Mucosa of gallbladder (tissue), 1 donor: ENCODE measurements at regions not wholly inside any gene's neighbourhood (a gene's known extent, or its start where the extent isn't known, plus 50 kb on each side); places are given as distances from the start of the nearest gene placed in this dataset.
"Not testable (repeated sequence)": the region's sequence is repeated elsewhere in the genome, so short reads cannot be mapped to it uniquely, and the experiment has no call there.

ENCODE experiments used
- DNase-seq: peaks from one replicate; pipeline ENCODE4 v3.0.0-alpha.2; 2020; ENCODE audit warnings: low spot score
- donor health status: DM: no; HTN: no; CAD: no.

DNA sequence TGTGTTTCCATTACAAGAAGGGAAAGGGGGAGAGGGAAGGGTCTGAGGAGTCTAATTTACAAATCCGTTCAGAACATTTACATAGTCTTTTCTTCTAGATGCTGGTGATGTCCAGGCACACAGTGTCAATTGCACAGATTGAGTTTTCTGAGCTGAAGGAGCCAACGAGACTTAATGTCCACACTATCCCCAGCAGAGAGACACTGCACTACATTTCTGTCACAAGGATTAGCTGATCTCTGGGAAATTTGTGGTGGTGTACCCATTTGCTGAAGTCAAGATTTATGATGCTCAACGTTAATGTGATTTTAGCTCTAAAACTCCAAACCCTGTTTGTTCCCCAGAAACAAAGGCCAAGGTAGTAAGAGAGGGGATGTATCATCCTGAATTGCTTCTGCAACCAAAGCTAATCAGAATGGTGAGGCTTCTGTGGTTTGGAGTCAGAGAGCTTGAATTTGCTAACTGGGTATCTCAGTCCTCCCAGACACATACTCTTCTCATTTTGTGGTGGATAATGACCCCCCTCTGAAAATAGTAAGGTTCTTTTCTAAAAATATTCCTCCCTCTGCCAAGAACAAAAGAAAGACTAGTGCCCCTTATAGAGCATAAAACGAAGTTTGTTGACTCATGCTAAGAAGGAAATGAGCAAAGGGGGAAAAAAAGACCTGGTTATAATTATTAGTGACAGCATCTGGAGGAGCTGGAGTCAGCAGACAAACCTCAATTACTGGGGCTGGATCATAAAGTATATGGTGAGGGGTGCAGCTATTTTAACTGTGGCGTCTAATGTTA lies 416.9 kb downstream of the PSAT1 start:
- no peak for DNase-seq

DNA sequence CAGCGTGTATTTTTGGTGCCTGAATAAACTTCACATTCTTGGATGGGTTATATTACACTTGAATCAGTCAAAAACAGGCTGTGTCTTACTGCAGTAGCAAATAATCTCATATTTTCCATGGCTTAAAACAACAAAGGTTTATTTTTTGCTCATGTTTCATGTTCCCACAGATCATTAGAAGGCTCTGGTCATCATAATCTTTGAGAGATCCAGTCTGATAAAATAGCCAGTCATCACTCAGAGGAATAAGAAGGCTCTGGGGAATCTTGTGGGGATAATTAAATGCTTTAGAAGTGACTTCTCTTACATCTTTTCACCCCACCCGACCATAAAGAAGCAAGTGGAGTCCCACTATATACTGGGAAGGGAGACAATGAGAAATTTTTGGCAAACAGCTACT lies 417.7 kb downstream of the PSAT1 start:
- no peak for DNase-seq

DNA sequence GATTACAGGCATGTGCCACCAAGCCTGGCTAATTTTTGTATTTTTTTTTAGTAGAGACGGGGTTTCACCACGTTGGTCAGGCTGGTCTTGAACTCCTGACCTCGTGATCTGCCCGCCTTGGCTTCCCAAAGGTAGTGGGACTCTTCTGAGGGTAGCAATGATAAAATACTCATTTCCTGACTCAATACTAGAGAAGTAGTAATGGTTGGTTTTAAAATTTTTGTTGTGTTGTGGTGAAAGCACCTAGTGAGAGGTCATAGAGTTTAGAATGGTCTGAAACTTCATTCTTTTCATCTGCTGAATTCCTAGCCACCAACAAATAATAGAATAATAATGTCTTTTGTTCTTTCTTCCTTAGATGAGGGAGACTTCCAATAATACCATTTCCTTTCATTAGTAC lies 422.1 kb downstream of the PSAT1 start:
- not testable (repeated sequence) for DNase-seq

GRCh38 chr9:78724896-78725295 lies 428.0 kb downstream of the PSAT1 start:
- no peak for DNase-seq

GRCh38 chr9:78725503-78725902 lies 428.6 kb downstream of the PSAT1 start:
- DNase-seq: no peak

DNA sequence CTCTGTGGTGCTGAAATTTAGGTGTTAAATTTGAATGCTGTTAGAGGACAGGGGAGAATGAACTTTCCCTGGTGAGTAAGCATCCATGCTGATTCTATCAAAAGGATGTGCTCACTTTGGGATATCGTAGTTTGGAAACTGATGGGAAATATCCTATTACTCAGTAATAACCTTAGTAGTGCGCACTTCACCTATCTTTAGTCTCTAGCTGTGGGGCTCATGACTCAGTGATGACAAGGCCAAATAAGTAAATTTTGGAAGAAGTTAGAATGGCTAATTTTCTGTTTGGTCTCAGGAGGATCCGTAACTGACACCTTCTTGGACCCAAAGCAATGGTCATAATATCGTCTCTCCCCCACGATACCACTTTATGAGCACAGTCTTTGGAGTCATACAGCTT lies 448.4 kb downstream of the PSAT1 start:
- DNase-seq: no peak

DNA sequence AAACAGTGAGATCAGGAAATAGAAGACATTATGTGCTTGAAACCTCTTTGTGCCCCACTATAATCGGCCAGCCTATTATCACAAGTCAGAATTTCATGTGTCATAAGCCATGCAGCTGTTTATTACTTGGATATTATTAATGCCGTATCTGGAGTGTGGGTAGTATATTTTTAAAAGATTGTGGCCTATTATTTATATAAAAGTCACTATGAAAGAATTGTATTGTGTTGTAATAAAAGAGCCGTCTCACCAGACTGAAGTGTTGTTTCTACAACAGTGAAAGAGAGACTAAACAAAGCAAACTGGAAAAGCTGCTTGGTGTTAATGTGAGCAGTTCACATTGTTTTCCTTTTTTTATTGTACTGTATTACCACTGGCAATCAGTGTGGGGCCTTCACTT lies 449.1 kb downstream of the PSAT1 start:
- no peak for DNase-seq

- no peak for DNase-seq
Observed at GRCh38 chr9:78753039-78753438, 456.1 kb downstream of the PSAT1 start.

DNA sequence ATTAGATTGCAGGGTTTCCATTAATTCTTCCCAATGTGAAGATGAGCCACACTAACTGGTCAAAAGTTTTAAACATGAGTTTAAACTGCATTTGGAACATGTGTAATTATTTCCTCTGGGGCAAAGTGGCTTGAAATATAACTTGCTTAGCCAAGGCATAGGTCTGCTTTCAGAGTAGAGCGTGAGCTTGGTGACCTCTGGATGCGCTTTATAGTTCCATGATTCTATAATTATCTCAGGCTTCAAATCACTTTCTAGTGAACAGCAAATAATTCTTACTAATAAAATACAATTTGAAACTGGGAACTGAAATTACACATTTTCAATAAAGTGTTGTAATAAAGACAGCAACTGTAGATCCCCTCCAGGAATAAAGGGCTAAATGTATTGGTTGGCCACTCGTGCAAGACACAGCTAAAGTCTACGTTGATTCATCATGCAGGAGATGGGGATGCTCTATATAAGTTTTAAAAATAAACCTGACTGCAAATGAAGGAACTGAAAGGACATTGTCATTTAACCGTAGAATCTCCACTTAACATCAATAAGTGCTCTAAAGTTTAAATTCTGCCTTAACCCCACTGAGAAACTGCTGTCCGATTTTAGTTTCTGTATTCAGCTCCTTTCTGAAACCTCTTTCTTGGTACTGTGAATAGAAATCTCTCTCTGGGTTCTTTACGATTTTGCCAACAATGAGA lies 460.0 kb downstream of the PSAT1 start:
- DNase-seq: no peak

DNA sequence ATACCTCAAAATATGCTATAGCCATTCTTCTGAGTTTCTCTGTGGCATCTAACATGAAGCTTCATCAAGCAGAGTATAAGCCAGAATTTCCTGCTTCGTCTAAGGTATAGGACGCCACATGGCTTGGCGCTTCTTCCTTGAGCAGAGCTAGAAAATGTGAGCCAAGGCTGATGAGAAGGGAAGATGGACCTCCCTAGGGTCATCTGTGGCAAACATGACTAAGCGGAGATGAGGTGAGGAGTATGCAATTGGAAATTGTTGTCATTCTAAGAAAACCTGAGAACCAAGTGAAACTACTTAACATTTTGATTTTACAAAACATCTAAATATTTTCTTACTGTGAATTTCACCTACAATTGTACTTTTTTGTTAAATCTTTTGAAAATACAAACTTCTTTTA lies 466.5 kb downstream of the PSAT1 start:
- no peak for DNase-seq

DNA sequence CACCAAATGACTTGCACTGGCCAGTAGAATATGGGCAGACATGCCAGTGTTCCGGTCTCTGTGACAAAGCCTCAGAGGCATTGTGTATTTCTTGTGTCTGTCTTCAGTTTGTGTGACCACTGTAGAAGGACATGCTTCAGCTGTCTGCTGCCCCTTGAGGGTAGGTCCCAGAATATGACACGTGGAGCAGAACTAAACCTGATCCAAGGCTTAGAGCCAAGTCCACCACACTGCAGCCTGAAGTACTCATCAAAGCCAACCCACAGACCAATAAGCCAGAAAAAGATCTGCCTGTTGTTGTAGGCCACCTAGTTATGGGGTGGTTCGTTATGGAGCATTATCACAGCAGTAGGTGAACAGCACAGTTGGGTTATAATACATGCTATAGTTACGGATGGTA lies 468.9 kb downstream of the PSAT1 start:
- no peak for DNase-seq

GRCh38 chr9:78767490-78767889 lies 470.6 kb downstream of the PSAT1 start:
- no peak for DNase-seq

DNA sequence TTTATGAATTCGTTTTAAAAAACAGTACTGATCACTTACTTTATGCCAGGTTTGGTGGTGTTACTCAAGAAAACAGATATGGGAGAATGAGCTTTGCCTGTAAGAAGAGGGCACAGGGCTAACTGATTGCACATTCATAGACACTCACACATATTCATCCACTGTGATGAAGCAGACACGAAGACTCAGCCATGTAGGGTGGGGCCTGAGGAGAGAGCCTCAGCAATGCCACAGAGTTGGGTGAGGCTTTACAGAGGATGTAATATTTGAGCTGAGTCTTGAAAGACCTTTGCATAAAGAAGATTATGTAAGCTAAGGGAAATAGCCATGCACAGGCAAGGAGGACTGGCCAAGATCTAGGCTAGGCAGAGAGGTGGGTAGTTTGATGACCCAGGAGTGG lies 472.8 kb downstream of the PSAT1 start:
- DNase-seq: no peak

DNA sequence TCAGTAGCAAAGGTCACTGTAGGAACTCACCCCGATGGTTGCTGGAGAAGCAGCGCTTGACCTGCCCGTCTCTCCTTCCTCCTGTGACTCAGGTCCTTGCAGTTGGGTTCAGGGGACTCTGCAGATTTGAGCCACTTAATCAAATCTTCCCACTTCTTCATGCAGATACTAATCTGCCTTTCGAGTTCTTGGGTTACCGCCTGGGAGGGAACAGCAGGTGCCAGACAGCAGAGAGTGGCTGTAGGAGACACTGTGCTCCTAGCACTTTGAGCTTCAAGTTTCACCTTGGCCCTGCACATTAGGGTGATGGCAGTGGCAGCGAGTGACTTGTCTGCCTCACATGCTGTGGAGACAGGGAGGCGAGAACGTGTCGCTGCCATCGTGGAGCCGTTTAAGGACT lies 478.3 kb downstream of the PSAT1 start:
- no peak for DNase-seq

- DNase-seq: no peak
Observed at GRCh38 chr9:78775696-78776295, 478.9 kb downstream of the PSAT1 start.

- DNase-seq: no peak
Observed at GRCh38 chr9:78777747-78778146, 480.8 kb downstream of the PSAT1 start.

DNA sequence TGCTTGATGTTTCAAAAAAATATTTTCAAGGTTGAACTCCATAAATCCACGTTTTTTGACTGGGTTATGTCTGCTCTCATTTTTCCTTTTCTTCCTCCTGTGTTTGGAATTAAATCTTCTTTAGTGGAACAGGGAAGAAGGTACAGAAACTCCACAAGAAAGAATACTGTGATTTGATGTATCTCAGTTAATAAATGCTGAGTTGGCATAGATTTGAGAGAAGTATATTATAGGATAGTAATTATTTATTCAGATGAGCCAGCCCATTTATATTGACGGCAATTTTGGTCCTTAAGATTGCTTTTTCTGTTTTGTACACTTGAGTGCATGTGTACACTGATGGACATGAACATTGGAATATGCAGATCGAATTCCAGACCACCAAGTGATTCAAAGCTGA lies 481.4 kb downstream of the PSAT1 start:
- no peak for DNase-seq

DNA sequence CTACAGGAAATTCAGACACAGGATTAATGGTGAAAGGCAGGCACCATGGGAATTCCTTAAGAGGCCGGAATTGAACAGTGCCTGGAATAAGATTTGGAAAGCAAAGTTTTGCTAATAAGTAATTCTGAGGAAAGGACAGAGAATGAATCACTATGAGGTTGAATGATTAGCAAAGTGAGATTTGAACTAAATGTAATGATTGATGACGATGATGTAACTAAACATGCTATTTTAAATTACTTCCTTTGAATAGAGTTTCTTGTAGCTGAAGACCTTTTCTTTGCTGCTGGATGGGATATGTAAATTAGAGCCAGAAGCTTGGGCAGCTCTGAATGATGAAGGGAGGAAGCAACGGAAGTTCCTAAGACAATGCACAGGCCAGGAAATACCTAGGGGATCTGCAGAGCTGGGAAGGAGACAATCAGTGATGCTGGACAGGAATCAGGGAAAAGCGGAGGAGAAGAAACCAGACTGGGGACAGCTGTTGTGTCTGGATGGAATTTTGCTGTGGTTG lies 482.0 kb downstream of the PSAT1 start:
- DNase-seq: no peak

GRCh38 chr9:78781681-78782080 lies 484.8 kb downstream of the PSAT1 start:
- no peak for DNase-seq

DNA sequence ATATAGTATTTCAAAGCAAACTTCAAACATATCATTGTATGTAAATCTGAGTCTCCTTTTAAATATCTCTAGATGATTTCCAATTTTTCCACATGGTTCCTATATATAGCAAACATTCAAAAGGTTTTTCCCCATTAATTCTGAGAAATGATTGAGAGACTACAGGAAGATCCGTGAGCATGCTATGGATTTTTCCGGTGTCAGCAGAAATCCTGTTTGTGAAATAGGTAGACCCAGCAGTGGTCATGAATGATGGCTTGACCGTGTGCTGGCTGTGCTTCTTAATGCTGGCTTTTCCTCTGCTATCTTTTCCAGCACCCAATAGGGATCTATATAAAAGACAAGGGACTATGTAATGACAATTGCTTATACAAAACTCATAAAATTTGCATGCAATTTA lies 485.3 kb downstream of the PSAT1 start:
- no peak for DNase-seq

DNA sequence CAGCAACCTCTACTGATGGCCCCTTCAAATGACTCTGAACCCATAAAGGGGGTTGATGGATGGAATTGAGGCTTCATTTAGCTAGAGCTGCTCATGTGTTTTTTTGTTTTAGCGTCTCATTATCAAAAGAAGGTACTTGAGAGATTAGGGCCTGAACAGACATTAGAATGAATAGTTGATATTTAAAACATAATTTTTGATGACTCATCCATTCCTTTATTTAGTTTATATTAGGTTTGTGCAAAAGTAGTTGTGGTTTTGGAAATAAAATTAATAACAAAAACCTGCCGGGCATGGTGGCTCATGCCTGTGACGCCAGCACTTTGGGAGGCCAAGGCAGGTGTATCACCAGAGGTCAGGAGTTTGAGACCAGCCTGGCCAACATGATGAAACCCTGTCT lies 485.9 kb downstream of the PSAT1 start:
- no peak for DNase-seq

GRCh38 chr9:78783743-78784142 lies 486.8 kb downstream of the PSAT1 start:
- DNase-seq: no peak

DNA sequence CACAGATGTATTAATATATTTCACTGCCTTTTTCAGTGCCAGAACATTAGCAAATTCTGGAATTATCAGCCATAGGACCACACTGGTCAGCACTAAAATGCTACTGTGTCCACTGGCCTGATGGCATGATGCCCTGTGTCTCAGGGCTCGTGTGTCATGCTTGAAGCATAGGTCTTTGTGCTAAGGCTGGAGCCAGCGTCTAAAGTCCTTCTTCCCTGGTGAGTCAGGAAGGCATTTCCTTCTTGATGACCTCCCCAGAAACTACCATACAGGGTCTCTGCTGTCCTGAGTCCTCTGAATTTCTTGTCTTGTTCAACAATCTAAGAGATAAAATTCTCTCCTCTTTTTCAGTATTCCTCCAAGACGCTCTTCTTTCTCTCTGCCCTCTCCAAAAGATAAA lies 489.9 kb downstream of the PSAT1 start:
- DNase-seq: no peak
